MCF 10A (cell line): ENCODE measurements at regions not wholly inside any gene's neighbourhood (a gene's known extent, or its start where the extent isn't known, plus 50 kb on each side); places are given as distances from the start of the nearest gene placed in this dataset.

ENCODE experiments used
- BruUV-seq: library from RNA; stranded (reverse); fragments of 400-500 nt; replicated peaks from 2 replicates; lab custom pipeline; 2021; lab: Mats Ljungman, UMichigan
- CTCF ChIA-PET: fragments of 300-600 bp; sonication (Branson Sonifier 250); formaldehyde crosslinking; extraction: SDS; loops from one replicate; lab custom pipeline; 2021; ENCODE audit warnings: antibody characterized with exemption, inconsistent platforms; lab: Yijun Ruan, JAX
- POLR2A ChIA-PET: fragments of 300-600, 350-650 bp; sonication (Branson Sonifier 250); formaldehyde crosslinking; extraction: SDS; loops from one replicate; lab custom pipeline; 2020; ENCODE audit warnings: antibody characterized with exemption, inconsistent platforms; lab: Yijun Ruan, JAX
- DNase-seq: peaks from one replicate; pipeline ENCODE4 v3.0.0-alpha.2; 2018; ENCODE audit not compliant: unreplicated experiment
- H3K27ac Mint-ChIP-seq: one replicate; pipeline ENCODE4 v1.8.0; 2022; ENCODE audit warnings: mild to moderate bottlenecking, low read depth, mixed read lengths; ENCODE audit not compliant: unreplicated experiment
- H3K27me3 Mint-ChIP-seq: one replicate; pipeline ENCODE4 v1.8.0; 2022; ENCODE audit warnings: mixed read lengths; ENCODE audit not compliant: insufficient read depth, unreplicated experiment
- H3K36me3 Mint-ChIP-seq: one replicate; pipeline ENCODE4 v1.8.0; 2022; ENCODE audit warnings: mild to moderate bottlenecking, moderate library complexity, mixed read lengths; ENCODE audit not compliant: insufficient read depth, unreplicated experiment
- H3K4me1 Mint-ChIP-seq: one replicate; pipeline ENCODE4 v1.8.0; 2022; ENCODE audit warnings: mixed read lengths; ENCODE audit not compliant: insufficient read depth, unreplicated experiment
- H3K4me3 Mint-ChIP-seq: one replicate; pipeline ENCODE4 v1.8.0; 2022; ENCODE audit warnings: mild to moderate bottlenecking, moderate library complexity, mixed read lengths; ENCODE audit not compliant: unreplicated experiment
- H3K9me3 Mint-ChIP-seq: one replicate; pipeline ENCODE4 v1.8.0; 2022; ENCODE audit warnings: mixed read lengths; ENCODE audit not compliant: unreplicated experiment
- CTCF ChIP-seq: fragments of 200-600 bp; IDR thresholded peaks from one replicate; pipeline ENCODE4 v1.8.0; 2022; ENCODE audit warnings: antibody characterized with exemption, mild to moderate bottlenecking; ENCODE audit not compliant: unreplicated experiment
- intact Hi-C: fragments of 100-400 bp; cut with micrococcal nuclease; formaldehyde crosslinking; loops from 2 replicates; pipeline ENCODE4 v1.14.1; 2022

GRCh38 chr1:184221087-184221486 is 165.7 kb upstream of the C1orf21 start:
- no peak overlapping the region for H3K4me3 Mint-ChIP-seq
- ChIA-PET POLR2A (interaction anchor here (0.5 kb wide), 1 partner anchor 9 kb away, joined by 4 read pairs; no protein-coding TSS in a partner anchor), CTCF (interaction anchor here (0.6 to 7.0 kb wide), 18 partner anchors 8 to 470 kb away, joined by 3 to 122 read pairs (median 7); partner anchors contain the start of gene TSEN15)
- no peak for TF ChIP-seq CTCF
- no TSS peak for BruUV-seq
- intact Hi-C loops, result no loop called here
- H3K27me3 Mint-ChIP-seq, result peaks cover 15% of the 10 kb centered on the region
- peaks cover 5% of the 10 kb centered on the region for H3K4me1 Mint-ChIP-seq
- DNase-seq, result no peak
- H3K36me3 Mint-ChIP-seq, result peaks cover 4% of the 10 kb centered on the region
- H3K27ac Mint-ChIP-seq, result no peak overlapping the region
- no peaks in the 10 kb centered on the region for H3K9me3 Mint-ChIP-seq

DNA sequence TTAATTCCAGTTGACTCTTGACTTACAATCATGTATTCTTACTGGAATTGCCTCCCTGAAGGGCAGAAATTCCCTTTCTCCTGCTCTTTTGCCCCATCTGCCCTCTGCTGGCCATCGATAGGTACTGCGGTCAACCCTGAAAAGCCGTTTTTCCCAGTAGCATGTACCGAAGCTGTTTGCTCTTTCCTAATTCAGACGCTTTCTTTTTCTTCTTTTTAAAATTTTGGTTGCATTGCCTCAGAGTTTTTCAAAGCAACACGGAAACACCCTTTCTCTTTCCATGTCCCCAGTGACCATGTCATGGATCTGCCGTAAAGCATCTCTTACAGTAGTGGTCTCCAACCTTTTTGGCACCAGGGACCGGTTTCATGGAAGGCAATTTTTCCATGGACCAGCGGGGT is 164.2 kb upstream of the C1orf21 start:
- ChIA-PET CTCF (interaction anchor here (0.6 to 7.0 kb wide), 55 partner anchors 10 to 900 kb away, joined by 3 to 122 read pairs (median 4); partner anchors contain the start of genes C1orf21 and TSEN15), POLR2A (interaction anchor here (0.7 to 1.0 kb wide), 4 partner anchors 10 to 483 kb away, joined by 3 read pairs; no protein-coding TSS in a partner anchor)
- intact Hi-C loops, result loop anchor here (1.0 to 2.0 kb wide), 5 partner anchors 147 to 567 kb away; no protein-coding TSS in a partner anchor
- peak; percentile 93 for TF ChIP-seq CTCF
- Mint-ChIP-seq H3K9me3 (no peaks in the 10 kb centered on the region), H3K4me3 (peak overlapping the region; percentile 12), H3K27ac (no peak overlapping the region), H3K4me1 (peaks cover 5% of the 10 kb centered on the region), H3K36me3 (peaks cover 4% of the 10 kb centered on the region), H3K27me3 (peaks cover 15% of the 10 kb centered on the region)
- peak; percentile 77 for DNase-seq
- BruUV-seq, result no TSS peak

DNA sequence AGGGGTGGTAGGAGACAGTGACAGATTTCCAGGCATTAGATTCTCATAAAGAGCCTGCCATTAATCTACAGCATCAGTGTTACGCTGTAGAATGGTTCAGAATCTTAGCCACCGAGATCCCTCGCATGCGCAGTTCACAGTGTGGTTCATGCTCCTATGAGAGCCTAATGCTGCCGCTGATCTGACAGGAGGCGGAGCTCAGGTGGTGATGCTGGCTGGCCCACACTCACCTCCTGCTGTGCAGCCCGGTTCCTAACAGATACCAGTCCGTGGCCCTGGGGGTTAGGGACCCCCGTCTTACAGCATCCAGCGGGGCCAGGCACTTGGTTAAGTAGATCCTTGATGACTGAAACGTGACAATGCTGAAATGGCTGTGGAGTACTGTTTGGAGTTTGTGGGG is 163.6 kb upstream of the C1orf21 start:
- H3K9me3 Mint-ChIP-seq, result no peaks in the 10 kb centered on the region
- H3K27ac Mint-ChIP-seq, result no peak overlapping the region
- no peak overlapping the region for H3K4me3 Mint-ChIP-seq
- CTCF ChIA-PET, result interaction anchor here (0.6 to 7.0 kb wide), 44 partner anchors 10 to 468 kb away, joined by 3 to 122 read pairs (median 4); partner anchors contain the start of gene TSEN15
- intact Hi-C loops, result loop anchor here (2.0 kb wide), 2 partner anchors 306 to 340 kb away; no protein-coding TSS in a partner anchor
- DNase-seq, result no peak
- peaks cover 4% of the 10 kb centered on the region for H3K36me3 Mint-ChIP-seq
- H3K27me3 Mint-ChIP-seq, result peaks cover 15% of the 10 kb centered on the region
- no TSS peak for BruUV-seq
- TF ChIP-seq CTCF, result no peak
- peaks cover 5% of the 10 kb centered on the region for H3K4me1 Mint-ChIP-seq
- POLR2A ChIA-PET, result interaction anchor here (0.7 to 1.0 kb wide), 3 partner anchors 10 to 248 kb away, joined by 3 read pairs; no protein-coding TSS in a partner anchor

DNA sequence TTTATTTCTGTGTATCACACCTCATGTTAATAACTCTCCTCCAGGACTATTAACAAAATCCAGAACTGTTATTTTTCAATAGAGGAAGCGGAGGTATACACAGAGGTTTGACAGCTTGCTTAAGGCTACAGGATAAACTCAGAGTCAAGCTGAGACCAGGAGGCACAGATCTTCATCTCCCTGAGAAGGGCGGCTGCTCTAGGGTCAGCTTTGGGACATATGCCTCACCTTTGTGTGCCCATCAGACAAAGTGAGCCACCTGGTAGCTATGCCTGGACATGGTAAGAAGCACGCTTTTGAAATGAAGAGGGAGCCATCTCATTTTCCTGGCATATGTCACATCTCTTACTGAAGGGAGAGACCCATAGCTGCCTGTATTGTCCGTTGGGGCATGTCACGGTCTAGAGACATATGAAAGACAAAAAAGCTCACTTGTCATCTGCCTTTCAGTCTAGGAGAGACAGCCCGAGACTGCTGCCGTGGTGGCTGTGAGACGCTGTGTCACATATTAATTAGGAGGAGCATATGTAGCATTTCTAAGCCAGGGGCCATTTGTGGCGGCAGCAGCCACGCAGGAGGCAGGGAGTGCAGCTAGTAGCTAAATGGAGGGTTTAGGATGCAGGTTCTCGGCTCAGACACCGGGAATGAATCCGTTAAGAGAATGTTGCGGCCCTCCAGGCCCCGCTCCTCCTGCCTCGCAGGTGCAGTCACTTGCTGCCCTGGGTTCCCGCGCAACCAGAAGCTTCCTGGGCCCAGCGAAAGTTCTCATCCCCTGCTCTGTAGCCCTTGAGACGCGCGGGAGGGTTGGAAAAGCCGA is 161.3 kb upstream of the C1orf21 start:
- Mint-ChIP-seq H3K4me1 (peaks cover 5% of the 10 kb centered on the region), H3K9me3 (no peaks in the 10 kb centered on the region), H3K27ac (no peak overlapping the region), H3K36me3 (peaks cover 4% of the 10 kb centered on the region), H3K4me3 (no peak overlapping the region), H3K27me3 (peaks cover 15% of the 10 kb centered on the region)
- no peak for TF ChIP-seq CTCF
- intact Hi-C loops, result no loop called here
- DNase-seq, result no peak
- ChIA-PET CTCF (interaction anchor here (0.6 to 7.0 kb wide), 16 partner anchors 10 to 570 kb away, joined by 3 to 122 read pairs (median 5); no protein-coding TSS in a partner anchor), POLR2A (interaction anchor here (0.9 to 1.0 kb wide), 2 partner anchors 51 to 156 kb away, joined by 3 read pairs; no protein-coding TSS in a partner anchor)
- no TSS peak for BruUV-seq
